HEK293 (cell line): ENCODE measurements at regions not wholly inside any gene's neighbourhood (a gene's known extent, or its start where the extent isn't known, plus 50 kb on each side); places are given as distances from the start of the nearest gene placed in this dataset.

Experiments used
- CTCF ChIA-PET: fragments of 350-600 bp; formaldehyde crosslinking; extraction: SDS; loops from one replicate; lab custom pipeline; 2021; ENCODE audit warnings: antibody characterized with exemption; lab: Yijun Ruan, JAX
- POLR2A ChIA-PET: fragments of 300-600 bp; formaldehyde crosslinking; extraction: SDS; loops from one replicate; lab custom pipeline; 2020; ENCODE audit warnings: antibody characterized with exemption, inconsistent platforms; lab: Yijun Ruan, JAX
- H3K27ac ChIP-seq: fragments of 200-500 bp; sonication (Bioruptor generic); 2 replicates; pipeline ENCODE4 v1.5.1; 2014; ENCODE audit warnings: low read depth, low read length, control low read depth, inconsistent platforms; ENCODE audit errors: extremely low read depth
- H3K36me3 ChIP-seq, 2 experiments: fragments of 200-500 bp in 1 of 2; sonication (Bioruptor generic) in 1 of 2; 1 replicate in 1 of 2; 2 replicates in 1 of 2; pipeline ENCODE4 v1.5.1; 2014 to 2017; ENCODE audit warnings: inconsistent platforms in 2 of 2, low read length in 2 of 2; ENCODE audit not compliant: control insufficient read depth in 2 of 2, insufficient read depth in 1 of 2
- H3K4me1 ChIP-seq: fragments of 200-500 bp; sonication (Bioruptor generic); 2 replicates; pipeline ENCODE4 v1.5.1; 2014; ENCODE audit warnings: mild to moderate bottlenecking, low read length, inconsistent platforms; ENCODE audit not compliant: control insufficient read depth, insufficient read depth
- H3K4me3 ChIP-seq: 2 replicates; pipeline ENCODE4 v1.5.1; 2011; ENCODE audit warnings: low read depth, mild to moderate bottlenecking, control low read depth, low read length, moderate library complexity
- H3K9me3 ChIP-seq: fragments of 200-500 bp; sonication (Bioruptor generic); 2 replicates; pipeline ENCODE4 v1.5.1; 2014; ENCODE audit warnings: low read depth, low read length, inconsistent platforms; ENCODE audit not compliant: control insufficient read depth, insufficient read depth
- KLF1 ChIP-seq: fragments of 450-650 bp; formaldehyde crosslinking; IDR thresholded peaks from 2 replicates; pipeline ENCODE4 v1.5.1; 2016; ENCODE audit warnings: missing biosample characterization, missing genetic modification characterization
- ZFP69B ChIP-seq: fragments of 450-650 bp; formaldehyde crosslinking; IDR thresholded peaks from 2 replicates; pipeline ENCODE4 v1.5.1; 2016; ENCODE audit warnings: missing biosample characterization, missing genetic modification characterization
- ZNF138 ChIP-seq: fragments of 450-650 bp; formaldehyde crosslinking; IDR thresholded peaks from 2 replicates; pipeline ENCODE4 v1.5.1; 2016; ENCODE audit warnings: missing biosample characterization, missing genetic modification characterization, borderline replicate concordance
- ZNF404 ChIP-seq: fragments of 450-650 bp; formaldehyde crosslinking; IDR thresholded peaks from 2 replicates; pipeline ENCODE4 v1.5.1; 2017; ENCODE audit warnings: missing biosample characterization, missing genetic modification characterization
- ZNF521 ChIP-seq: fragments of 450-650 bp; formaldehyde crosslinking; IDR thresholded peaks from 2 replicates; pipeline ENCODE4 v1.5.1; 2017; ENCODE audit warnings: missing biosample characterization, mild to moderate bottlenecking, missing genetic modification characterization
- ZNF530 ChIP-seq: fragments of 450-650 bp; formaldehyde crosslinking; IDR thresholded peaks from 2 replicates; pipeline ENCODE4 v1.5.1; 2016; ENCODE audit warnings: low read depth, missing biosample characterization, missing genetic modification characterization
- TF ChIP-seq, protein P1 (sequence below): fragments of 450-650 bp; formaldehyde crosslinking; IDR thresholded peaks from 2 replicates; pipeline ENCODE4 v1.5.1; 2016; ENCODE audit warnings: missing biosample characterization, missing genetic modification characterization

DNA sequence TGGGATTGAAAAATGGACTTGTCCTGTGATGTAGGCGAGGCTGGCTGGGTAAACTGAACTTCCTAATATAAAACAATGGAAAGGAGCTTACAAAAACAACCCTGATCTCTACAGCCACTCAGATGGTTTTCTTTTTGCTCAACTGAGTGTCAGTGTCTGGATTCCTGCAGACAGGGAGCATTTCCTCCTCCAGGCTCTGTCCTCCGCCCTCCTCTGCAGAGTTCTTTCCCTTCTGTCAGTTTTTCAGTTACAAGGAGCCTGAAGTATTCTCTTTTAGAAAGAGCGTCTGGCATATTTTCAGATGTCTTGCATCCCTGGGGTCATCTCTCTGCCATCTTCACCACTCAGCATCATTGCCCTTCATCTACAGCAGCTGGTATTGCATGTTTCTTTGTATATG, 50.0 kb upstream of the PITRM1 start:
- TF ChIP-seq, protein P1, sequence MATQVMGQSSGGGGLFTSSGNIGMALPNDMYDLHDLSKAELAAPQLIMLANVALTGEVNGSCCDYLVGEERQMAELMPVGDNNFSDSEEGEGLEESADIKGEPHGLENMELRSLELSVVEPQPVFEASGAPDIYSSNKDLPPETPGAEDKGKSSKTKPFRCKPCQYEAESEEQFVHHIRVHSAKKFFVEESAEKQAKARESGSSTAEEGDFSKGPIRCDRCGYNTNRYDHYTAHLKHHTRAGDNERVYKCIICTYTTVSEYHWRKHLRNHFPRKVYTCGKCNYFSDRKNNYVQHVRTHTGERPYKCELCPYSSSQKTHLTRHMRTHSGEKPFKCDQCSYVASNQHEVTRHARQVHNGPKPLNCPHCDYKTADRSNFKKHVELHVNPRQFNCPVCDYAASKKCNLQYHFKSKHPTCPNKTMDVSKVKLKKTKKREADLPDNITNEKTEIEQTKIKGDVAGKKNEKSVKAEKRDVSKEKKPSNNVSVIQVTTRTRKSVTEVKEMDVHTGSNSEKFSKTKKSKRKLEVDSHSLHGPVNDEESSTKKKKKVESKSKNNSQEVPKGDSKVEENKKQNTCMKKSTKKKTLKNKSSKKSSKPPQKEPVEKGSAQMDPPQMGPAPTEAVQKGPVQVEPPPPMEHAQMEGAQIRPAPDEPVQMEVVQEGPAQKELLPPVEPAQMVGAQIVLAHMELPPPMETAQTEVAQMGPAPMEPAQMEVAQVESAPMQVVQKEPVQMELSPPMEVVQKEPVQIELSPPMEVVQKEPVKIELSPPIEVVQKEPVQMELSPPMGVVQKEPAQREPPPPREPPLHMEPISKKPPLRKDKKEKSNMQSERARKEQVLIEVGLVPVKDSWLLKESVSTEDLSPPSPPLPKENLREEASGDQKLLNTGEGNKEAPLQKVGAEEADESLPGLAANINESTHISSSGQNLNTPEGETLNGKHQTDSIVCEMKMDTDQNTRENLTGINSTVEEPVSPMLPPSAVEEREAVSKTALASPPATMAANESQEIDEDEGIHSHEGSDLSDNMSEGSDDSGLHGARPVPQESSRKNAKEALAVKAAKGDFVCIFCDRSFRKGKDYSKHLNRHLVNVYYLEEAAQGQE (tag by site-specific recombination) = no peak
- TF ChIP-seq ZNF521 (tag by site-specific recombination) (no peak), ZNF404 (tag by site-specific recombination) (no peak), KLF1 (tag by site-specific recombination) (no peak), ZNF530 (no peak), ZFP69B (tag by site-specific recombination) (no peak), ZNF138 (tag by site-specific recombination) (no peak)

More for the DNA sequence above, 50.0 kb upstream of the PITRM1 start:
- CTCF ChIA-PET = interaction anchor here (0.6 to 1.5 kb wide), 4 partner anchors 14 to 255 kb away, joined by 3 to 5 read pairs (median 3); no protein-coding TSS in a partner anchor
- Histone ChIP-seq H3K36me3 (no peaks in the 10 kb centered on the region), H3K27ac (no peak overlapping the region), H3K4me1 (peaks cover 5% of the 10 kb centered on the region), H3K4me3 (no peak overlapping the region), H3K9me3 (no peaks in the 10 kb centered on the region)
- POLR2A ChIA-PET = no interaction called here
